ENCODE measurements at regions not wholly inside any gene's neighbourhood (a gene's known extent, or its start where the extent isn't known, plus 50 kb on each side); places are given as distances from the start of the nearest gene placed in this dataset.

- no peak overlapping the region for H3K4me3 ChIP-seq (ENCODE audit: low read depth, low read length)
- TF ChIP-seq, protein P1, sequence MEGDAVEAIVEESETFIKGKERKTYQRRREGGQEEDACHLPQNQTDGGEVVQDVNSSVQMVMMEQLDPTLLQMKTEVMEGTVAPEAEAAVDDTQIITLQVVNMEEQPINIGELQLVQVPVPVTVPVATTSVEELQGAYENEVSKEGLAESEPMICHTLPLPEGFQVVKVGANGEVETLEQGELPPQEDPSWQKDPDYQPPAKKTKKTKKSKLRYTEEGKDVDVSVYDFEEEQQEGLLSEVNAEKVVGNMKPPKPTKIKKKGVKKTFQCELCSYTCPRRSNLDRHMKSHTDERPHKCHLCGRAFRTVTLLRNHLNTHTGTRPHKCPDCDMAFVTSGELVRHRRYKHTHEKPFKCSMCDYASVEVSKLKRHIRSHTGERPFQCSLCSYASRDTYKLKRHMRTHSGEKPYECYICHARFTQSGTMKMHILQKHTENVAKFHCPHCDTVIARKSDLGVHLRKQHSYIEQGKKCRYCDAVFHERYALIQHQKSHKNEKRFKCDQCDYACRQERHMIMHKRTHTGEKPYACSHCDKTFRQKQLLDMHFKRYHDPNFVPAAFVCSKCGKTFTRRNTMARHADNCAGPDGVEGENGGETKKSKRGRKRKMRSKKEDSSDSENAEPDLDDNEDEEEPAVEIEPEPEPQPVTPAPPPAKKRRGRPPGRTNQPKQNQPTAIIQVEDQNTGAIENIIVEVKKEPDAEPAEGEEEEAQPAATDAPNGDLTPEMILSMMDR (IDR thresholded peaks at IDR 0.05; ENCODE audit: insufficient read depth, low read length), result no peak
- DNase-seq (ENCODE audit: low read depth), result no peak
These were observed 480.7 kb upstream of the ADAMTS9 start for GRCh38 chr3:65168547-65168946.

DNA sequence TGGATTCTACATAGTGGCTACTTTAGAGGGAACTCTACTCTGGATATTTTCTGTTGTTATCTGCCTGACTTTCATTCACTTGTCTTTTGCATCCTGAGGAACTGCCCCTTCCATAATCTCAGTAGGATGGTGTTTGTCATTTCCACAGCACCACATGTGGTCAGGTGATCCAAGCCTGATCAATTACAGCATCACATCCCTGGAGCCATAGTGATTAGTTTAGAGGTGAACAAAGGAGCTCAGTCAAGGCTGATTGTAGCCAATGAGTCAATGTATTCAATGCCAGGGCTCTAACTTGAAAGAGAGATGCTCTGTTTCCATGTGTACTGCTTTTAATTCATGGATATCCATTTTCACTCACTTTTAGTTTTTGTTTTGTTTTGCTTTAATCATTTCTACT is 478.7 kb upstream of the ADAMTS9 start:
- DNase-seq (ENCODE audit: low read depth), result no peak
- TF ChIP-seq, protein P1 (IDR thresholded peaks at IDR 0.05; ENCODE audit: insufficient read depth, low read length), result no peak
- H3K4me3 ChIP-seq (ENCODE audit: low read depth, low read length), result no peak overlapping the region

GRCh38 chr3:65158023-65158422 is 470.2 kb upstream of the ADAMTS9 start:
- no peak overlapping the region for H3K4me3 ChIP-seq (ENCODE audit: low read depth, low read length)
- TF ChIP-seq, protein P1 (IDR thresholded peaks at IDR 0.05; ENCODE audit: insufficient read depth, low read length), result no peak
- no peak for DNase-seq (ENCODE audit: low read depth)

- no peak overlapping the region for H3K4me3 ChIP-seq (ENCODE audit: low read depth, low read length)
- TF ChIP-seq, protein P1 (IDR thresholded peaks at IDR 0.05; ENCODE audit: insufficient read depth, low read length), result no peak
- no peak for DNase-seq (ENCODE audit: low read depth)
These were observed 466.2 kb upstream of the ADAMTS9 start for GRCh38 chr3:65153850-65154512.

DNA sequence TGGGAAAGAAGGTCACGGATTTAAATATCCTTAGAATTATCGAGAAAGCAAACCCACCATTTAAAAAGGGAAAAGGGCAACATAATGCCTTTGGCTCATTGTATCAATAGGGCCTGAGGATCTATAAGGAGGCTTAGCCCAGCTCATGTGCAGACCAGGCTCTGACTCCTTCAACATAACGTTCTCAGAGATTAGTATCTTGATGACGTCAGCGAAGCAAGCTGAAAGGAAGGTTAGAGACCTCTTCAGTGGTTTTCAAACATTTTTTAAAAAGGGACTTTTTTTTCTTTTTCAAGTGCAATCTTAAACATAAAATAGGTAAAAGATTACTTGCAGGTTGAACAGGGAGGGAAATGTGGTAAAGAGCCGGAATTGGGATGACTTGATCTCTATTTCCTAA is 463.9 kb upstream of the ADAMTS9 start:
- H3K4me3 ChIP-seq (ENCODE audit: low read depth, low read length), result no peak overlapping the region
- TF ChIP-seq, protein P1 (IDR thresholded peaks at IDR 0.05; ENCODE audit: insufficient read depth, low read length), result no peak
- no peak for DNase-seq (ENCODE audit: low read depth)

GRCh38 chr3:65149877-65150276 is 462.1 kb upstream of the ADAMTS9 start:
- DNase-seq (ENCODE audit: low read depth), result no peak
- TF ChIP-seq, protein P1 (IDR thresholded peaks at IDR 0.05; ENCODE audit: insufficient read depth, low read length), result no peak

GRCh38 chr3:65148687-65149086 is 460.9 kb upstream of the ADAMTS9 start:
- H3K4me3 ChIP-seq (ENCODE audit: low read depth, low read length), result no peak overlapping the region
- no peak for DNase-seq (ENCODE audit: low read depth)
- TF ChIP-seq, protein P1 (IDR thresholded peaks at IDR 0.05; ENCODE audit: insufficient read depth, low read length), result no peak

More at GRCh38 chr3:65149877-65150276, 462.1 kb upstream of the ADAMTS9 start:
- H3K4me3 ChIP-seq (ENCODE audit: low read depth, low read length), result no peak overlapping the region

Data from fibroblast of the aortic adventitia (primary cell).